ENCODE measurements at regions not wholly inside any gene's neighbourhood (a gene's known extent, or its start where the extent isn't known, plus 50 kb on each side); places are given as distances from the start of the nearest gene placed in this dataset.

- Histone ChIP-seq H3K27ac (ENCODE audit: low read depth in 2 of 2, low read length in 2 of 2) (no peak overlapping the region), H3K36me3 (ENCODE audit: control insufficient read depth in 2 of 2, insufficient read depth in 2 of 2, low read length in 2 of 2) (no peaks in the 10 kb centered on the region)
Observed at GRCh38 chr4:84189144-84189543, 309.9 kb downstream of the NKX6-1 start.

GRCh38 chr4:84179409-84179808, 319.7 kb downstream of the NKX6-1 start:
- H3K9me3 ChIP-seq (ENCODE audit: control insufficient read depth in 2 of 2, low read length in 2 of 2) = no peaks in the 10 kb centered on the region
- no peak overlapping the region for H3K9ac ChIP-seq (ENCODE audit: low read depth in 1 of 2, low read length in 2 of 2)
- no peaks in the 10 kb centered on the region for H3K27me3 ChIP-seq (ENCODE audit: control insufficient read depth in 2 of 2, insufficient read depth in 2 of 2, low read length in 2 of 2)
- H3K4me1 ChIP-seq (ENCODE audit: control insufficient read depth in 2 of 2, insufficient read depth in 2 of 2, low read length in 2 of 2) = no peaks in the 10 kb centered on the region
- H3K36me3 ChIP-seq (ENCODE audit: control insufficient read depth in 2 of 2, insufficient read depth in 2 of 2, low read length in 2 of 2) = no peaks in the 10 kb centered on the region
- H3K27ac ChIP-seq (ENCODE audit: low read depth in 2 of 2, low read length in 2 of 2) = no peak overlapping the region
- no peak overlapping the region for H3K4me3 ChIP-seq (ENCODE audit: low read length in 2 of 2)

More at GRCh38 chr4:84189144-84189543, 309.9 kb downstream of the NKX6-1 start:
- H3K4me1 ChIP-seq (ENCODE audit: control insufficient read depth in 2 of 2, insufficient read depth in 2 of 2, low read length in 2 of 2) = no peaks in the 10 kb centered on the region
- no peaks in the 10 kb centered on the region for H3K27me3 ChIP-seq (ENCODE audit: control insufficient read depth in 2 of 2, insufficient read depth in 2 of 2, low read length in 2 of 2)
- H3K4me3 ChIP-seq (ENCODE audit: low read length in 2 of 2) = no peak overlapping the region
- no peak overlapping the region for H3K9ac ChIP-seq (ENCODE audit: low read depth in 1 of 2, low read length in 2 of 2)
- H3K9me3 ChIP-seq (ENCODE audit: control insufficient read depth in 2 of 2, low read length in 2 of 2) = no peaks in the 10 kb centered on the region

- H3K4me3 ChIP-seq (ENCODE audit: low read length in 2 of 2) = no peak overlapping the region
- no peak overlapping the region for H3K9ac ChIP-seq (ENCODE audit: low read depth in 1 of 2, low read length in 2 of 2)
- H3K9me3 ChIP-seq (ENCODE audit: control insufficient read depth in 2 of 2, low read length in 2 of 2) = no peaks in the 10 kb centered on the region
- H3K27me3 ChIP-seq (ENCODE audit: control insufficient read depth in 2 of 2, insufficient read depth in 2 of 2, low read length in 2 of 2) = no peaks in the 10 kb centered on the region
- no peak overlapping the region for H3K27ac ChIP-seq (ENCODE audit: low read depth in 2 of 2, low read length in 2 of 2)
- no peaks in the 10 kb centered on the region for H3K36me3 ChIP-seq (ENCODE audit: control insufficient read depth in 2 of 2, insufficient read depth in 2 of 2, low read length in 2 of 2)
- H3K4me1 ChIP-seq (ENCODE audit: control insufficient read depth in 2 of 2, insufficient read depth in 2 of 2, low read length in 2 of 2) = no peaks in the 10 kb centered on the region
Observed at GRCh38 chr4:84177831-84178542, 321.1 kb downstream of the NKX6-1 start.

- Histone ChIP-seq H3K27me3 (ENCODE audit: control insufficient read depth in 2 of 2, insufficient read depth in 2 of 2, low read length in 2 of 2) (no peaks in the 10 kb centered on the region), H3K9ac (ENCODE audit: low read depth in 1 of 2, low read length in 2 of 2) (no peak overlapping the region), H3K9me3 (ENCODE audit: control insufficient read depth in 2 of 2, low read length in 2 of 2) (no peaks in the 10 kb centered on the region), H3K4me1 (ENCODE audit: control insufficient read depth in 2 of 2, insufficient read depth in 2 of 2, low read length in 2 of 2) (no peaks in the 10 kb centered on the region), H3K36me3 (ENCODE audit: control insufficient read depth in 2 of 2, insufficient read depth in 2 of 2, low read length in 2 of 2) (no peaks in the 10 kb centered on the region), H3K27ac (ENCODE audit: low read depth in 2 of 2, low read length in 2 of 2) (no peak overlapping the region), H3K4me3 (ENCODE audit: low read length in 2 of 2) (no peak overlapping the region)
Observed at GRCh38 chr4:84176016-84176415, 323.1 kb downstream of the NKX6-1 start.

DNA sequence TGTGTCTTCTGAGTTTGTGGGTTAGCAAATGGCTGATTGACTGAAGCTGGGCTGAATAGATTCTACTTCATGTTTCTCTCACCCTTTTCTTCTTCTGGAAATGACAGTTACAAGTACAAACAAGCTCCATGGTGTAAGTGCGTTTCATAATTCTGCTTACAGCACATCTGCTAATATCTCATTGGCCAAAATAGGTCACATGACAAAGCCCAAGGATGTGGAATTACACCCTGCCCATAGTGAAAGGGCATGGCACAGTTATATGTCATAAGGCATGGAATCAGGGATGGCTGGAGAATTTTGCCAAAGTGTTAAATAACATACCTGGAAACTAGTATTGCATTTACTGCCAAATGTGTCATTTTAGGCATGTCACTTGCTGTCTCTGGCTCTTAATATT, 327.2 kb downstream of the NKX6-1 start:
- Histone ChIP-seq H3K4me1 (ENCODE audit: control insufficient read depth in 2 of 2, insufficient read depth in 2 of 2, low read length in 2 of 2) (no peaks in the 10 kb centered on the region), H3K27ac (ENCODE audit: low read depth in 2 of 2, low read length in 2 of 2) (no peak overlapping the region), H3K4me3 (ENCODE audit: low read length in 2 of 2) (no peak overlapping the region), H3K9ac (ENCODE audit: low read depth in 1 of 2, low read length in 2 of 2) (no peak overlapping the region), H3K9me3 (ENCODE audit: control insufficient read depth in 2 of 2, low read length in 2 of 2) (no peaks in the 10 kb centered on the region), H3K36me3 (ENCODE audit: control insufficient read depth in 2 of 2, insufficient read depth in 2 of 2, low read length in 2 of 2) (no peaks in the 10 kb centered on the region), H3K27me3 (ENCODE audit: control insufficient read depth in 2 of 2, insufficient read depth in 2 of 2, low read length in 2 of 2) (no peaks in the 10 kb centered on the region)

DNA sequence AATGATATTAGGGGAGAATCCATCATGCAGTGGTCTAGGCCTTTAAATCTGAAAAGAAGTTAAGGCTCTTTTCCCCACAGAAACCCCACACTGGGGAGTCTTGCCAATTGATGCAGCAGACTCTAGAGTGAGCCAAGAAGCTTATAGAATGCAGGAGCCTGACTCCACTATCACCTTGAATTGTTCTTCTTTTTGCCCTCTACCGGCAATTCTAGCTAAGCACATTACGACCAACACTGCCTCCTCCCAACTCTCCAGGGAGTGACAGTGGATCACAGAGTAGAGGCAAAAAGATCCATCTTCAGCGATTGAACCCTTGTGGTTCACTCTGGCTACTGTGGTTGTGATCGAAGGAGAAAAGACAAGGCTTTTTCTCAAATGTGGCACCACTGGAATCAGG, 331.5 kb downstream of the NKX6-1 start:
- Histone ChIP-seq H3K4me3 (ENCODE audit: low read length in 2 of 2) (no peak overlapping the region), H3K36me3 (ENCODE audit: control insufficient read depth in 2 of 2, insufficient read depth in 2 of 2, low read length in 2 of 2) (no peaks in the 10 kb centered on the region), H3K9ac (ENCODE audit: low read depth in 1 of 2, low read length in 2 of 2) (no peak overlapping the region)

GRCh38 chr4:84167093-84167492, 332.0 kb downstream of the NKX6-1 start:
- Histone ChIP-seq H3K27me3 (ENCODE audit: control insufficient read depth in 2 of 2, insufficient read depth in 2 of 2, low read length in 2 of 2) (no peaks in the 10 kb centered on the region), H3K4me1 (ENCODE audit: control insufficient read depth in 2 of 2, insufficient read depth in 2 of 2, low read length in 2 of 2) (no peaks in the 10 kb centered on the region), H3K27ac (ENCODE audit: low read depth in 2 of 2, low read length in 2 of 2) (no peak overlapping the region), H3K4me3 (ENCODE audit: low read length in 2 of 2) (no peak overlapping the region), H3K9me3 (ENCODE audit: control insufficient read depth in 2 of 2, low read length in 2 of 2) (no peaks in the 10 kb centered on the region), H3K36me3 (ENCODE audit: control insufficient read depth in 2 of 2, insufficient read depth in 2 of 2, low read length in 2 of 2) (no peaks in the 10 kb centered on the region), H3K9ac (ENCODE audit: low read depth in 1 of 2, low read length in 2 of 2) (no peak overlapping the region)

More for the DNA sequence above, 331.5 kb downstream of the NKX6-1 start:
- Histone ChIP-seq H3K27me3 (ENCODE audit: control insufficient read depth in 2 of 2, insufficient read depth in 2 of 2, low read length in 2 of 2) (no peaks in the 10 kb centered on the region), H3K9me3 (ENCODE audit: control insufficient read depth in 2 of 2, low read length in 2 of 2) (no peaks in the 10 kb centered on the region), H3K27ac (ENCODE audit: low read depth in 2 of 2, low read length in 2 of 2) (no peak overlapping the region), H3K4me1 (ENCODE audit: control insufficient read depth in 2 of 2, insufficient read depth in 2 of 2, low read length in 2 of 2) (no peaks in the 10 kb centered on the region)

- Histone ChIP-seq H3K27me3 (ENCODE audit: control insufficient read depth in 2 of 2, insufficient read depth in 2 of 2, low read length in 2 of 2) (no peaks in the 10 kb centered on the region), H3K4me3 (ENCODE audit: low read length in 2 of 2) (no peak overlapping the region), H3K27ac (ENCODE audit: low read depth in 2 of 2, low read length in 2 of 2) (no peak overlapping the region), H3K4me1 (ENCODE audit: control insufficient read depth in 2 of 2, insufficient read depth in 2 of 2, low read length in 2 of 2) (no peaks in the 10 kb centered on the region), H3K9me3 (ENCODE audit: control insufficient read depth in 2 of 2, low read length in 2 of 2) (no peaks in the 10 kb centered on the region), H3K9ac (ENCODE audit: low read depth in 1 of 2, low read length in 2 of 2) (no peak overlapping the region), H3K36me3 (ENCODE audit: control insufficient read depth in 2 of 2, insufficient read depth in 2 of 2, low read length in 2 of 2) (no peaks in the 10 kb centered on the region)
Observed at GRCh38 chr4:84166486-84166885, 332.6 kb downstream of the NKX6-1 start.

DNA sequence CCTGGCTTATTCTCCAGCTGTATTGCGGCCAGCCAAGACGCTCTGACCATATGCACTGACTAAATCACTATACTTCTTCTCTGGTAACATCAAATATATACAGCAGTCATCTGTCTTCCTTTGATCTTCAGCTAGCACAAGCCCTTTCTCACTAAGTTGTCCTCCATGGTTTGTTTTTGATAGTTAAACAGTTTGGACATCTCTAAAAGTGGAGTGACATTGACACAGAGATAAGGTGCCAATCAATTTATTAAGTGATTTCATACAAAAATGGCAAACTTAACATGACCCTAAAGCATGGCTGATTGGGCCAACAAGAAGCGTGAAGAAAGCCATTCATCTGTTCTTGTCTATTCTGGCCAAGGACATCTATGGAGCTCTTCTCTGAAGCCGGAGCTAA, 334.9 kb downstream of the NKX6-1 start:
- Histone ChIP-seq H3K9ac (ENCODE audit: low read depth in 1 of 2, low read length in 2 of 2) (no peak overlapping the region), H3K36me3 (ENCODE audit: control insufficient read depth in 2 of 2, insufficient read depth in 2 of 2, low read length in 2 of 2) (no peaks in the 10 kb centered on the region), H3K4me3 (ENCODE audit: low read length in 2 of 2) (no peak overlapping the region), H3K4me1 (ENCODE audit: control insufficient read depth in 2 of 2, insufficient read depth in 2 of 2, low read length in 2 of 2) (no peaks in the 10 kb centered on the region), H3K9me3 (ENCODE audit: control insufficient read depth in 2 of 2, low read length in 2 of 2) (no peaks in the 10 kb centered on the region), H3K27me3 (ENCODE audit: control insufficient read depth in 2 of 2, insufficient read depth in 2 of 2, low read length in 2 of 2) (no peaks in the 10 kb centered on the region), H3K27ac (ENCODE audit: low read depth in 2 of 2, low read length in 2 of 2) (no peak overlapping the region)

DNA sequence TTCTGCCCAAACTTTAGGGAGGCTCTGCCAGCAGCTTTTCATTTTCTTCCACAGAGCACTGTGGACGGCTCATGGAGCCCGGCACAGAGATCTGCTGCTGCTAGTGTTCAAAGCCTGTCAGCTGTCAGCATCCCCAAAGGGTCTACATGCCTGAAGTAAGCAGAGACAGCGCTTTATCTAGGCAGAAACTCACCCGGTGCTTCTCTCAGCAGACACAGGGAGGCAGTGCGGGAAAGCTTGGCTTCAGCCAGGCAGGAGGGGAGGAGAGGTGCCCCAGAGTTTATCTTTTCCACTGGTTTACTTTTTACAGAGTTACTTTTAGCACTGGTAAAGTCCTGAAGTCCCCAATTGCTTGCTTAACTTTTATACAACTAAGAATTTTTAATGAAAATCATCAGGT, 339.3 kb downstream of the NKX6-1 start:
- no peak overlapping the region for H3K4me3 ChIP-seq (ENCODE audit: low read length in 2 of 2)
- no peaks in the 10 kb centered on the region for H3K4me1 ChIP-seq (ENCODE audit: control insufficient read depth in 2 of 2, insufficient read depth in 2 of 2, low read length in 2 of 2)
- H3K27ac ChIP-seq (ENCODE audit: low read depth in 2 of 2, low read length in 2 of 2) = no peak overlapping the region
- no peak overlapping the region for H3K9ac ChIP-seq (ENCODE audit: low read depth in 1 of 2, low read length in 2 of 2)
- H3K36me3 ChIP-seq (ENCODE audit: control insufficient read depth in 2 of 2, insufficient read depth in 2 of 2, low read length in 2 of 2) = no peaks in the 10 kb centered on the region
- no peaks in the 10 kb centered on the region for H3K27me3 ChIP-seq (ENCODE audit: control insufficient read depth in 2 of 2, insufficient read depth in 2 of 2, low read length in 2 of 2)
- H3K9me3 ChIP-seq (ENCODE audit: control insufficient read depth in 2 of 2, low read length in 2 of 2) = no peaks in the 10 kb centered on the region

Measured in mucosa of rectum (tissue), 2 donors.